ENCODE measurements at regions not wholly inside any gene's neighbourhood (a gene's known extent, or its start where the extent isn't known, plus 50 kb on each side); places are given as distances from the start of the nearest gene placed in this dataset.

- no peak for DNase-seq (ENCODE audit: low spot score)
- no peaks in the 10 kb centered on the region for H3K9me3 Mint-ChIP-seq
- H3K36me3 Mint-ChIP-seq: no peaks in the 10 kb centered on the region
- H3K4me3 Mint-ChIP-seq: no peak overlapping the region
- no peak for ATAC-seq
- H3K27me3 Mint-ChIP-seq: peaks cover 5 to 14% of the 10 kb centered on the region in 2 donors
- H3K27ac Mint-ChIP-seq: no peak overlapping the region
- H3K4me1 Mint-ChIP-seq (ENCODE audit: low read depth in 2 of 2): peaks cover 0 to 4% of the 10 kb centered on the region in 2 donors
These were observed 124.9 kb upstream of the NEBL start for GRCh38 chr10:21021843-21022594.

GRCh38 chr10:21021231-21021630 lies 124.1 kb upstream of the NEBL start:
- no peaks in the 10 kb centered on the region for H3K9me3 Mint-ChIP-seq
- H3K27ac Mint-ChIP-seq: no peak overlapping the region
- no peaks in the 10 kb centered on the region for H3K36me3 Mint-ChIP-seq
- peaks cover 0 to 4% of the 10 kb centered on the region in 2 donors for H3K4me1 Mint-ChIP-seq (ENCODE audit: low read depth in 2 of 2)
- ATAC-seq (no peak), DNase-seq (ENCODE audit: low spot score) (no peak)
- H3K4me3 Mint-ChIP-seq: no peak overlapping the region
- H3K27me3 Mint-ChIP-seq: peaks cover 5 to 14% of the 10 kb centered on the region in 2 donors

DNA sequence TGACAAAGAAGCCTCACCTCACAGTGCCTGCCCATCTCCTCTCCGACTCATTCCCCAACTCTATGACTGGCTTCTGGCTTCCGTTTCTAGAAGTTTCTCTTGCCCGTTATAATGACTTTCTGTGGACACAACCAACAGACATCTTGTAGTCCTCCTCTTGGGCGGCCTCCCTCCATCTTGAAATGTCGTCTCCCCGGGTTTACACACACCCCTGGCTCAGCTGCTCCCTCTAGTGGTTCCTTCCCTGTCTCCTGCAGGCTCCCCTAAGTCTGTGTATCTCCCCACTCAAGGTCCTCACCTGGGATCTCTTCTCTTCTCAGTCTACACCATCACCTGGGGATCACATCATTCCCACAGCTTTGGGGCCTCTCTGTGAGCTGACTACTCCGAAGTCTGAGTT lies 123.4 kb upstream of the NEBL start:
- no peak for DNase-seq (ENCODE audit: low spot score)
- H3K36me3 Mint-ChIP-seq: no peaks in the 10 kb centered on the region

GRCh38 chr10:21019436-21019835 lies 122.3 kb upstream of the NEBL start:
- Mint-ChIP-seq H3K9me3 (no peaks in the 10 kb centered on the region), H3K27me3 (peaks cover 4 to 8% of the 10 kb centered on the region in 2 donors), H3K36me3 (no peaks in the 10 kb centered on the region), H3K4me1 (ENCODE audit: low read depth in 2 of 2) (peaks cover 0 to 4% of the 10 kb centered on the region in 2 donors), H3K27ac (no peak overlapping the region), H3K4me3 (no peak overlapping the region)
- ATAC-seq (no peak), DNase-seq (ENCODE audit: low spot score) (no peak)

More for the DNA sequence above, 123.4 kb upstream of the NEBL start:
- Mint-ChIP-seq H3K4me3 (no peak overlapping the region), H3K9me3 (no peaks in the 10 kb centered on the region), H3K27me3 (peaks cover 5 to 14% of the 10 kb centered on the region in 2 donors), H3K4me1 (ENCODE audit: low read depth in 2 of 2) (peaks cover 0 to 4% of the 10 kb centered on the region in 2 donors), H3K27ac (no peak overlapping the region)
- ATAC-seq: peak in 1 of 2 donors; percentile 49

GRCh38 chr10:21015851-21016250 lies 118.7 kb upstream of the NEBL start:
- H3K27ac Mint-ChIP-seq: no peak overlapping the region
- H3K9me3 Mint-ChIP-seq: no peaks in the 10 kb centered on the region
- H3K36me3 Mint-ChIP-seq: no peaks in the 10 kb centered on the region
- peaks cover 6% of the 10 kb centered on the region in 2 donors for H3K27me3 Mint-ChIP-seq
- H3K4me1 Mint-ChIP-seq (ENCODE audit: low read depth in 2 of 2): peaks cover 0 to 4% of the 10 kb centered on the region in 2 donors
- no peak for ATAC-seq
- H3K4me3 Mint-ChIP-seq: no peak overlapping the region
- no peak for DNase-seq (ENCODE audit: low spot score)

DNA sequence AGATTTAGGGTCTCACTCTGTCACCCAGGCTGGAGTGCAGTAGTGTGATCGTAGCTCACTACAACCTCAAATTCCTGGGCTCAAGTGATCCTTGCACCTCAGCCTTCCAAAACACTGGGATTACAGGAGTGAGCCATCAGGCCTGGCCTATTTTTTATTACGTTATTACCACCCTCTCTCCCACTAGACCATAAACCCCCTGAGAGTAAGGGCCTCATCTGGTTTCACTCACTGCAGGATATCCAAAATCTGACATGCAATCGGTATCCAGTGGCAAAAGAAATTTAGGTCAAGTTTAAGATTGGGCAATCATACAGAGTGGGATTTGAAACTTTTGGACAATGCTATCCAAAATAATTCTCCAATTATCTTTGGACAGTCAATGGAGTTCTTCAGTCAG lies 117.0 kb upstream of the NEBL start:
- no peaks in the 10 kb centered on the region for H3K9me3 Mint-ChIP-seq
- H3K27ac Mint-ChIP-seq: no peak overlapping the region
- DNase-seq (ENCODE audit: low spot score): no peak
- H3K4me1 Mint-ChIP-seq (ENCODE audit: low read depth in 2 of 2): peaks cover 0 to under 1% of the 10 kb centered on the region in 2 donors
- H3K27me3 Mint-ChIP-seq: peaks cover 0 to 3% of the 10 kb centered on the region in 2 donors
- H3K36me3 Mint-ChIP-seq: no peaks in the 10 kb centered on the region
- no peak overlapping the region for H3K4me3 Mint-ChIP-seq
- no peak for ATAC-seq

DNA sequence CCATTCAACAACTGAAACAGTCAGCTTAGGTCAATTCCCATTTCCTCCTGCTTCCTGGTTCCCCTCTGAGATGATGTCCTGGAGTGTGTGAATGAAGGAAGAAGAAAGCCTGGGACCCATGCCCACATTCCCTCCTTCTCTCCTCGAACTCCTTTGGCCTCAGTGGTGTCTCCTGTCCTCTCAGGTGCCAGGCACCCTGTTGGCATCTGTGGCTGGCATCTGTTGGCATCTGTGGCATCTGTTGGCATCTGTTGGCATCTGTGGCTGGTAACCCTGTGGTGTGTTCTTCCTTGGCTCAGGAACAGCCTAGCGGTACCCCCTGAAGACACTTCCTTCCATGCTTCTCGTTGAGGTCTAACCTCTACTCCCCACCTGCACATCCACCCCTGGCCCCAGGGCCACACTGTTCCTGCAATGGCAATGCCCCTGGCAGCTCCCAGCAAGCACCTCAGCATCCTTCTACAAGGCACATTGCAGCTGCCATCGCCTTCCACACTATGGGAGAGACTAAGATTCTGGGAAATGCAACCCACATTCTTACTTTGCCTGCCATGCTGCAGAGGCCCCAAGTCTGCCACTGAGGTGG lies 114.4 kb upstream of the NEBL start:
- ATAC-seq: no peak
- no peaks in the 10 kb centered on the region for H3K9me3 Mint-ChIP-seq
- no peak overlapping the region for H3K4me3 Mint-ChIP-seq
- no peaks in the 10 kb centered on the region for H3K4me1 Mint-ChIP-seq (ENCODE audit: low read depth in 2 of 2)
- DNase-seq (ENCODE audit: low spot score): no peak
- H3K27me3 Mint-ChIP-seq: peaks cover 0 to 2% of the 10 kb centered on the region in 2 donors
- no peaks in the 10 kb centered on the region for H3K36me3 Mint-ChIP-seq
- H3K27ac Mint-ChIP-seq: no peak overlapping the region

DNA sequence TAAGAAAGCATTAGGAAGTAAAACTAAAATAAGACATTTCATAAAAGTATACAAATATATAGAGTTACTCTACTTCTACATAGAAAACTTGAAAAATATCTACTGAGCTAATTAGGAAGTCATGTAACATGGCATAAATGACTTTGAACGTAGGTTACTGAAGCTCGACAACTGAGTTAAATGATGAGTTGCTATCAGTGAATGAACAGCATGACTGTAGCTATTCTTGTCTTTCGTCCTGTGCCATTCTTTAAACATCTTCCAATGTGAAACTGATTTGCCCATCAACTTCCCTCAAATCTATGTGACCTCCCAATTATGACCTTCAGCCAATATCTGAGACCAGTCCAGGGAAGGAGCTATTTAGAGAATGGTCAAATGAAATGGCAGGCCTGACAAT lies 113.5 kb upstream of the NEBL start:
- peaks cover 0 to 2% of the 10 kb centered on the region in 2 donors for H3K27me3 Mint-ChIP-seq
- ATAC-seq: no peak
- no peaks in the 10 kb centered on the region for H3K4me1 Mint-ChIP-seq (ENCODE audit: low read depth in 2 of 2)
- no peaks in the 10 kb centered on the region for H3K36me3 Mint-ChIP-seq
- H3K4me3 Mint-ChIP-seq: no peak overlapping the region
- no peaks in the 10 kb centered on the region for H3K9me3 Mint-ChIP-seq
- DNase-seq (ENCODE audit: low spot score): no peak
- H3K27ac Mint-ChIP-seq: no peak overlapping the region

GRCh38 chr10:21003240-21003822 lies 106.2 kb upstream of the NEBL start:
- Mint-ChIP-seq H3K4me3 (no peak overlapping the region), H3K27ac (no peak overlapping the region), H3K9me3 (no peaks in the 10 kb centered on the region), H3K27me3 (peaks cover 8% of the 10 kb centered on the region in 2 donors), H3K4me1 (ENCODE audit: low read depth in 2 of 2) (no peaks in the 10 kb centered on the region), H3K36me3 (no peaks in the 10 kb centered on the region)
- ATAC-seq: no peak
- no peak for DNase-seq (ENCODE audit: low spot score)

DNA sequence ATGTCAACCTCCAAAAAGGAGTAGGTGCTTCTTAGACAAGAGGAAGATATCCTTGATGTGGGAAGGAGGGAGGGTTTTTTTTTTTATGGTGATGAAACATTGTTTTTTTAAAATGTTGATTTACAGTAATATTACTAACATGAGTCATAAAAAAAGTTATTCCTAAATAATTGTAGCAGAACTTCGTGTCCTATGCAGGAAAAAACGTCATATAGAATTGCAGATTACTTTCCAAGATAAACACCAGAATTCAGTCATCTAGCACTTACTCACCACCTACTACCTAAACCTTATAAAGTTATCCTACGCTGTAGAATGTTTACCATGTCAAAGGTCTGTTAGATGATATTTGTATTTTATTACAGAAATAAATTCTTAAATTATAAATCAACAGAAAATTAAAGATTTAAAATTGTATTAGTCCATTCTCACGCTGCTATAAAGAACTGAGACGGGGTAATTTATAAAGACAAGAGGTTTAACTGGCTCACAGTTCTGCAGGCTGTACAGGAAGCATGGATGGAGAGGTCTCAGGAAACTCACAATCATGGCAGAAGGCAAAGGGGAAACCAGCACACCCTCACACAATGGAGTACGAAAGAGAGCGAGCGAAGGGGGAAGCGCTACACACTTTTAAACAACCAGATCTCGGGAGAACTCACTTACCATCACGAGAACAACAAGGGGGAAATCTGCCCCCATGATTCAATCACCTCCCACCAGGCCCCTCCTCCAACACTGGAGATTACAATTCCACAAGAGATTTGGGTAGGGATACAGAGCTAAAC lies 105.2 kb upstream of the NEBL start:
- Mint-ChIP-seq H3K9me3 (no peaks in the 10 kb centered on the region), H3K27me3 (peaks cover 8% of the 10 kb centered on the region in 2 donors), H3K4me3 (no peak overlapping the region), H3K36me3 (no peaks in the 10 kb centered on the region), H3K27ac (no peak overlapping the region), H3K4me1 (ENCODE audit: low read depth in 2 of 2) (no peaks in the 10 kb centered on the region)
- DNase-seq (ENCODE audit: low spot score): no peak
- no peak for ATAC-seq

- H3K4me1 Mint-ChIP-seq (ENCODE audit: low read depth in 2 of 2): no peaks in the 10 kb centered on the region
- no peaks in the 10 kb centered on the region for H3K9me3 Mint-ChIP-seq
- peaks cover 8 to 11% of the 10 kb centered on the region in 2 donors for H3K27me3 Mint-ChIP-seq
- DNase-seq (ENCODE audit: low spot score): no peak
- H3K36me3 Mint-ChIP-seq: no peaks in the 10 kb centered on the region
- ATAC-seq: no peak
- H3K27ac Mint-ChIP-seq: no peak overlapping the region
- no peak overlapping the region for H3K4me3 Mint-ChIP-seq
These were observed 102.6 kb upstream of the NEBL start for GRCh38 chr10:20999699-21000098.

GRCh38 chr10:20998036-20998435 lies 100.9 kb upstream of the NEBL start:
- Mint-ChIP-seq H3K27me3 (peaks cover 8 to 10% of the 10 kb centered on the region in 2 donors), H3K36me3 (no peaks in the 10 kb centered on the region), H3K4me3 (no peak overlapping the region), H3K4me1 (ENCODE audit: low read depth in 2 of 2) (no peaks in the 10 kb centered on the region), H3K9me3 (no peaks in the 10 kb centered on the region), H3K27ac (no peak overlapping the region)
- ATAC-seq (no peak), DNase-seq (ENCODE audit: low spot score) (no peak)

DNA sequence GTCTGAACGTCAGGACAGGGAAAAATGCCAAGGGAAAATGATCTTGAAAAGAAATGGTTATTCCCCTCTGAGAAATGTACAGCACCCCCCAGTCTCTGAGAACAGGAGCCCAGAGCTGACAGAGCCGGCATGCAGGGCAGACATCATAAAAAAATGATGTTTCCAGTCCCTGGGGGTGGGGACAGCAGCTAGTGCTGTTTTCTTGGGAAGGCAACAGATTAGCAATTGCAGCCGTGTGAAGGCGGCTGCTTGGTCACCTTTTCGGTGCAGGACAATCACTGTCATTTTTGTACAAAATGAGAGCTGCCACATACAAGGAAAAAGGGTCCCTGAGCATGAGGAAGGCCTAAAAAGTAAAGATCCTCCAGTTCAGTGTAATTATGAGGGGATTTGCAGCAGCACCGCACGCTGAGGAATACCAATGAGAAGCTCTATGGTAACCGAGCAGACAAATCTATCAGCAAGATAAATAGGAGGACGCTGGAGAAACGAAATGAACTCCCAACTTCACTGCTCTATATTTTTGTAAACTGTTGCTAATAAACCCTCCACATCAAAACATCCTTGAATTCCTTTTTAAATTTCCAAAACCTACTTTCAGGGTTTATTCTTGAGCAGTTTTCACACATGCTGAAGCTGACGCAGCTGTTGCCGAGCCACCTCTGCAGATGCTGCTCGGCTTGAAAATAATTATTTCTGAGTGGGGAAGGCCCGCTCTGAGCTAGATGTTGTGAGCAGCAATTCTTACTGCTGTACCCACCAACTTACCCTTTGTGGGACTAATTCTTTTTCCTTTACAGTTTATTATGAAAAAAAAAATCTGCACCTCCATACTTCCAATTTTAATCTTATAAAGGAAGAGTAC lies 98.2 kb upstream of the NEBL start:
- peaks cover 5 to 6% of the 10 kb centered on the region in 2 donors for H3K27me3 Mint-ChIP-seq
- H3K4me1 Mint-ChIP-seq (ENCODE audit: low read depth in 2 of 2): no peaks in the 10 kb centered on the region
- no peak overlapping the region for H3K27ac Mint-ChIP-seq
- no peaks in the 10 kb centered on the region for H3K9me3 Mint-ChIP-seq
- H3K4me3 Mint-ChIP-seq: no peak overlapping the region
- no peaks in the 10 kb centered on the region for H3K36me3 Mint-ChIP-seq
- DNase-seq (ENCODE audit: low spot score) (no peak), ATAC-seq (no peak)
